ENCODE measurements at regions not wholly inside any gene's neighbourhood (a gene's known extent, or its start where the extent isn't known, plus 50 kb on each side); places are given as distances from the start of the nearest gene placed in this dataset.

DNA sequence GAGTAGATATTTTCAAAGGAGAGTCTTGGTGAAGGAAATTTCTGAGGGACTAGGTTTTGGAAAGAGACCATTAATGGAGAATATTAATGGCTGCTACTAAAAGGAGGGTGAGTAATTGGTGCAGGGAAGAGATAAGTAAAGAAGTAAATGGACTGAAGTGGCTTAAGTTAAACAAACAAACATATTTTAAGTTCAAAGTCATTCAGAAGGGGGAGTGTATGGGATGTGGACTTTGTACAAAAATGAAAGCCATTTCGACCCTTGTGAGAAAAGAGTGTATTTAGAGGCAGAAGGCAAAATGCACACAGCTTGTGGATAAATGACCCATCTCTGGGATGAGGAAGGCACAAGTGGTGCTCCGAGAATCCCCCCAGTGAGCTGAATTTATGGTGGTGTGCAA, 171.7 kb downstream of the BACH1 start:
- no peak for DNase-seq (ENCODE audit: extremely low read depth in 1 of 4, low spot score in 3 of 4)
- H4K20me1 ChIP-seq (replicated peaks; ENCODE audit: control insufficient read depth, insufficient read depth, low read length) = no peaks in the 10 kb centered on the region
- no peaks in the 10 kb centered on the region for H3K27me3 ChIP-seq (ENCODE audit: control insufficient read depth in 2 of 2, insufficient read depth in 2 of 2, low read length in 2 of 2)
- H3K36me3 ChIP-seq (ENCODE audit: control insufficient read depth, insufficient read depth, low read length) = no peaks in the 10 kb centered on the region; the same call in 2 of the 3 replicates
- FAIRE-seq = no peak
- ChIA-PET POLR2A (no interaction called here), CTCF (ENCODE audit: low intra/inter-chr PET ratio) (no interaction called here)
- no peaks in the 10 kb centered on the region for H3K9me3 ChIP-seq (replicated peaks; ENCODE audit: control insufficient read depth, insufficient read depth, low read depth, low read length)
- H3K27ac ChIP-seq (ENCODE audit: extremely low read depth, low read depth, low read length) = no peak overlapping the region
- in situ Hi-C loops (cut with MboI) = no loop called here
- WGBS (ENCODE audit: insufficient coverage, low coverage, missing lambda C conversion rate) = 70% methylated on average over 2 of the region's 2 CpGs
- no peak overlapping the region for H3K4me2 ChIP-seq (ENCODE audit: insufficient read depth, low read length)
- no peaks in the 10 kb centered on the region for H3K9me1 ChIP-seq (ENCODE audit: control insufficient read depth, insufficient read depth, low read length)
- no peak for ATAC-seq
- H3K4me3 ChIP-seq = no peak overlapping the region
- no peak overlapping the region for H2AFZ ChIP-seq (ENCODE audit: low read depth, low read length)
- intact Hi-C loops (cut with micrococcal nuclease) = loop anchor here (10.0 kb wide), 1 partner anchor 314 kb away; no protein-coding TSS in a partner anchor
- H3K9ac ChIP-seq (ENCODE audit: insufficient read depth in 1 of 2, low read depth in 2 of 2, low read length in 2 of 2) = no peak overlapping the region
- BruUV-seq (replicated peaks) = no TSS peak
- H3K4me1 ChIP-seq (replicated peaks in 1 of 2; ENCODE audit: control insufficient read depth in 2 of 2, insufficient read depth in 2 of 2, low read length in 2 of 2) = no peaks in the 10 kb centered on the region
- no peak for TF ChIP-seq HIVEP1 (CRISPR knock-in tag; IDR thresholded peaks at IDR 0.05)
- no peak for TF ChIP-seq PCBP2 (IDR thresholded peaks at IDR 0.05; ENCODE audit: low read depth, low read length, poor library complexity, severe bottlenecking)
- TF ChIP-seq GTF2F1 (IDR thresholded peaks at IDR 0.05; ENCODE audit: low read depth, low read length) = no peak
- no peak for TF ChIP-seq E2F8 (IDR thresholded peaks at IDR 0.05; ENCODE audit: low read depth, partially characterized antibody)
- TF ChIP-seq PHF8 (IDR thresholded peaks at IDR 0.05; ENCODE audit: borderline replicate concordance, low read length) = no peak
- no peak for TF ChIP-seq TBL1XR1 (IDR thresholded peaks at IDR 0.05; ENCODE audit: low read length in 2 of 2)
- TF ChIP-seq HDAC2 (IDR thresholded peaks at IDR 0.05) = no peak
- TF ChIP-seq CBFB (CRISPR knock-in tag; IDR thresholded peaks at IDR 0.05) = no peak
- no peak for TF ChIP-seq NR2C2 (CRISPR knock-in tag; IDR thresholded peaks at IDR 0.05)
- TF ChIP-seq NR2C2 (tag; IDR thresholded peaks at IDR 0.05) = no peak
- TF ChIP-seq ZNF668 (CRISPR knock-in tag; IDR thresholded peaks at IDR 0.05) = no peak
- TF ChIP-seq TRIM24 (IDR thresholded peaks at IDR 0.05) = no peak
- no peaks in the 10 kb centered on the region for H3K79me2 ChIP-seq (ENCODE audit: control insufficient read depth, insufficient read depth, low read length)
